ENCODE measurements at regions not wholly inside any gene's neighbourhood (a gene's known extent, or its start where the extent isn't known, plus 50 kb on each side); places are given as distances from the start of the nearest gene placed in this dataset.
"Not testable (repeated sequence)": the region's sequence is repeated elsewhere in the genome, so short reads cannot be mapped to it uniquely, and the experiment has no call there.

- Histone ChIP-seq H3K27me3 (ENCODE audit: insufficient read depth, insufficient read length) (no peaks in the 10 kb centered on the region), H3K4me1 (ENCODE audit: insufficient read depth, insufficient read length) (no peaks in the 10 kb centered on the region), H3K9me3 (ENCODE audit: insufficient read depth, low read length) (no peaks in the 10 kb centered on the region), H3K4me3 (ENCODE audit: insufficient read length, low read depth) (no peak overlapping the region), H3K36me3 (ENCODE audit: insufficient read depth, insufficient read length, low read length) (peaks cover 7% of the 10 kb centered on the region), H3K9ac (ENCODE audit: insufficient read length, low read depth) (no peak overlapping the region)
- TF ChIP-seq YY1 (IDR thresholded peaks at IDR 0.05; ENCODE audit: insufficient read depth, insufficient read length) = no peak
- DNase-seq (ENCODE audit: low read depth, low spot score) = no peak
These were observed 90.6 kb upstream of the DST start for GRCh38 chr6:56733211-56733697.

- Histone ChIP-seq H3K4me1 (ENCODE audit: insufficient read depth, insufficient read length) (no peaks in the 10 kb centered on the region), H3K4me3 (ENCODE audit: insufficient read length, low read depth) (no peak overlapping the region), H3K27me3 (ENCODE audit: insufficient read depth, insufficient read length) (no peaks in the 10 kb centered on the region), H3K9ac (ENCODE audit: insufficient read length, low read depth) (no peak overlapping the region), H3K9me3 (ENCODE audit: insufficient read depth, low read length) (no peaks in the 10 kb centered on the region), H3K36me3 (ENCODE audit: insufficient read depth, insufficient read length, low read length) (peaks cover 7% of the 10 kb centered on the region)
- TF ChIP-seq SUZ12 (IDR thresholded peaks at IDR 0.05; ENCODE audit: extremely low read depth, insufficient read depth, insufficient read length) = no peak
- no peak for TF ChIP-seq YY1 (IDR thresholded peaks at IDR 0.05; ENCODE audit: insufficient read depth, insufficient read length)
- TF ChIP-seq ZNF274 (IDR thresholded peaks at IDR 0.05; ENCODE audit: low read depth, low read length) = no peak
- DNase-seq (ENCODE audit: low read depth, low spot score) = no peak
These were observed 89.8 kb upstream of the DST start for GRCh38 chr6:56732517-56732916.

- H3K4me3 ChIP-seq (ENCODE audit: insufficient read length, low read depth) = no peak overlapping the region
- H3K4me1 ChIP-seq (ENCODE audit: insufficient read depth, insufficient read length) = no peaks in the 10 kb centered on the region
- no peak overlapping the region for H3K9ac ChIP-seq (ENCODE audit: insufficient read length, low read depth)
- TF ChIP-seq ZNF274 (IDR thresholded peaks at IDR 0.05; ENCODE audit: low read depth, low read length) (no peak), YY1 (IDR thresholded peaks at IDR 0.05; ENCODE audit: insufficient read depth, insufficient read length) (no peak), SUZ12 (IDR thresholded peaks at IDR 0.05; ENCODE audit: extremely low read depth, insufficient read depth, insufficient read length) (no peak)
- H3K9me3 ChIP-seq (ENCODE audit: insufficient read depth, low read length) = no peaks in the 10 kb centered on the region
- DNase-seq (ENCODE audit: low read depth, low spot score) = no peak
- H3K36me3 ChIP-seq (ENCODE audit: insufficient read depth, insufficient read length, low read length) = peaks cover 7% of the 10 kb centered on the region
- no peaks in the 10 kb centered on the region for H3K27me3 ChIP-seq (ENCODE audit: insufficient read depth, insufficient read length)
These were observed 88.2 kb upstream of the DST start for GRCh38 chr6:56730663-56731529.

- no peak for DNase-seq (ENCODE audit: low read depth, low spot score)
- no peaks in the 10 kb centered on the region for H3K4me1 ChIP-seq (ENCODE audit: insufficient read depth, insufficient read length)
- no peaks in the 10 kb centered on the region for H3K27me3 ChIP-seq (ENCODE audit: insufficient read depth, insufficient read length)
- no peaks in the 10 kb centered on the region for H3K9me3 ChIP-seq (ENCODE audit: insufficient read depth, low read length)
- no peak overlapping the region for H3K4me3 ChIP-seq (ENCODE audit: insufficient read length, low read depth)
- no peak overlapping the region for H3K9ac ChIP-seq (ENCODE audit: insufficient read length, low read depth)
- peaks cover 7% of the 10 kb centered on the region for H3K36me3 ChIP-seq (ENCODE audit: insufficient read depth, insufficient read length, low read length)
- no peak for TF ChIP-seq YY1 (IDR thresholded peaks at IDR 0.05; ENCODE audit: insufficient read depth, insufficient read length)
- TF ChIP-seq ZNF274 (IDR thresholded peaks at IDR 0.05; ENCODE audit: low read depth, low read length) = no peak
- no peak for TF ChIP-seq SUZ12 (IDR thresholded peaks at IDR 0.05; ENCODE audit: extremely low read depth, insufficient read depth, insufficient read length)
These were observed 87.0 kb upstream of the DST start for GRCh38 chr6:56729719-56730118.

- not testable (repeated sequence) for H3K36me3 ChIP-seq (ENCODE audit: insufficient read depth, insufficient read length, low read length); H3K4me3 ChIP-seq (ENCODE audit: insufficient read length, low read depth); H3K9ac ChIP-seq (ENCODE audit: insufficient read length, low read depth); H3K4me1 ChIP-seq (ENCODE audit: insufficient read depth, insufficient read length); H3K27me3 ChIP-seq (ENCODE audit: insufficient read depth, insufficient read length); H3K9me3 ChIP-seq (ENCODE audit: insufficient read depth, low read length); DNase-seq (ENCODE audit: low read depth, low spot score)
These were observed 86.5 kb upstream of the DST start for GRCh38 chr6:56729166-56729565.

- no peak overlapping the region for H3K9ac ChIP-seq (ENCODE audit: insufficient read length, low read depth)
- H3K4me3 ChIP-seq (ENCODE audit: insufficient read length, low read depth) = no peak overlapping the region
- TF ChIP-seq ZNF274 (IDR thresholded peaks at IDR 0.05; ENCODE audit: low read depth, low read length) (no peak), YY1 (IDR thresholded peaks at IDR 0.05; ENCODE audit: insufficient read depth, insufficient read length) (no peak), SUZ12 (IDR thresholded peaks at IDR 0.05; ENCODE audit: extremely low read depth, insufficient read depth, insufficient read length) (no peak)
- H3K9me3 ChIP-seq (ENCODE audit: insufficient read depth, low read length) = no peaks in the 10 kb centered on the region
- H3K36me3 ChIP-seq (ENCODE audit: insufficient read depth, insufficient read length, low read length) = no peaks in the 10 kb centered on the region
- DNase-seq (ENCODE audit: low read depth, low spot score) = no peak
- no peaks in the 10 kb centered on the region for H3K4me1 ChIP-seq (ENCODE audit: insufficient read depth, insufficient read length)
- H3K27me3 ChIP-seq (ENCODE audit: insufficient read depth, insufficient read length) = no peaks in the 10 kb centered on the region
These were observed 84.6 kb upstream of the DST start for GRCh38 chr6:56727097-56727850.

- Histone ChIP-seq H3K36me3 (ENCODE audit: insufficient read depth, insufficient read length, low read length) (no peaks in the 10 kb centered on the region), H3K9me3 (ENCODE audit: insufficient read depth, low read length) (peaks cover 3% of the 10 kb centered on the region; the same call in 1 of the 2 replicates), H3K4me1 (ENCODE audit: insufficient read depth, insufficient read length) (no peaks in the 10 kb centered on the region), H3K9ac (ENCODE audit: insufficient read length, low read depth) (no peak overlapping the region), H3K4me3 (ENCODE audit: insufficient read length, low read depth) (no peak overlapping the region), H3K27me3 (ENCODE audit: insufficient read depth, insufficient read length) (no peaks in the 10 kb centered on the region)
- TF ChIP-seq ZNF274 (IDR thresholded peaks at IDR 0.05; ENCODE audit: low read depth, low read length) = no peak
- no peak for TF ChIP-seq SUZ12 (IDR thresholded peaks at IDR 0.05; ENCODE audit: extremely low read depth, insufficient read depth, insufficient read length)
- no peak for TF ChIP-seq YY1 (IDR thresholded peaks at IDR 0.05; ENCODE audit: insufficient read depth, insufficient read length)
- no peak for DNase-seq (ENCODE audit: low read depth, low spot score)
These were observed 82.6 kb upstream of the DST start for GRCh38 chr6:56725254-56725653.

Data from NT2/D1 (cell line).